Omental fat pad (tissue), 3 donors: ENCODE measurements at regions not wholly inside any gene's neighbourhood (a gene's known extent, or its start where the extent isn't known, plus 50 kb on each side); places are given as distances from the start of the nearest gene placed in this dataset.

Experiments
- ATAC-seq: fragments of 150-250 bp; one replicate; pipeline ENCODE4 v1.9.1; 2016; ENCODE audit warnings: mild to moderate bottlenecking, moderate library complexity; ENCODE audit not compliant: low FRiP score
- DNase-seq: peaks from one replicate; pipeline ENCODE4 v3.0.0-alpha.2; 2019; ENCODE audit warnings: low spot score
- CTCF ChIP-seq, 3 donors: fragments of 450-650 bp; IDR thresholded peaks; one replicate each; pipeline ENCODE4 v1.5.1; 2016 to 2017; ENCODE audit warnings: antibody characterized with exemption in 3 of 3, mild to moderate bottlenecking in 3 of 3, moderate library complexity in 2 of 3

GRCh38 chr2:60649721-60650120, 96.3 kb upstream of the BCL11A start:
- TF ChIP-seq CTCF (IDR thresholded peaks at IDR 0.05) = no peak
- DNase-seq = no peak

GRCh38 chr2:60652832-60653340, 99.4 kb upstream of the BCL11A start:
- ATAC-seq = no peak
- no peak for DNase-seq
- no peak for TF ChIP-seq CTCF (IDR thresholded peaks at IDR 0.05)

More at GRCh38 chr2:60649721-60650120, 96.3 kb upstream of the BCL11A start:
- ATAC-seq = no peak

GRCh38 chr2:60657673-60658072, 98.4 kb upstream of the PAPOLG start:
- DNase-seq = no peak
- no peak for ATAC-seq
- no peak for TF ChIP-seq CTCF (IDR thresholded peaks at IDR 0.05)

- DNase-seq (no peak), ATAC-seq (no peak)
- TF ChIP-seq CTCF (IDR thresholded peaks at IDR 0.05) = no peak
These were observed 97.0 kb upstream of the PAPOLG start for GRCh38 chr2:60659026-60659425.

GRCh38 chr2:60661073-60661738, 94.9 kb upstream of the PAPOLG start:
- no peak for TF ChIP-seq CTCF (IDR thresholded peaks at IDR 0.05)
- DNase-seq (no peak), ATAC-seq (no peak)

GRCh38 chr2:60662781-60663180, 93.3 kb upstream of the PAPOLG start:
- DNase-seq (no peak), ATAC-seq (no peak)
- no peak for TF ChIP-seq CTCF (IDR thresholded peaks at IDR 0.05)

GRCh38 chr2:60671966-60672365, 84.1 kb upstream of the PAPOLG start:
- no peak for TF ChIP-seq CTCF (IDR thresholded peaks at IDR 0.05)
- no peak for DNase-seq
- no peak for ATAC-seq
